ENCODE measurements at regions not wholly inside any gene's neighbourhood (a gene's known extent, or its start where the extent isn't known, plus 50 kb on each side); places are given as distances from the start of the nearest gene placed in this dataset.

DNA sequence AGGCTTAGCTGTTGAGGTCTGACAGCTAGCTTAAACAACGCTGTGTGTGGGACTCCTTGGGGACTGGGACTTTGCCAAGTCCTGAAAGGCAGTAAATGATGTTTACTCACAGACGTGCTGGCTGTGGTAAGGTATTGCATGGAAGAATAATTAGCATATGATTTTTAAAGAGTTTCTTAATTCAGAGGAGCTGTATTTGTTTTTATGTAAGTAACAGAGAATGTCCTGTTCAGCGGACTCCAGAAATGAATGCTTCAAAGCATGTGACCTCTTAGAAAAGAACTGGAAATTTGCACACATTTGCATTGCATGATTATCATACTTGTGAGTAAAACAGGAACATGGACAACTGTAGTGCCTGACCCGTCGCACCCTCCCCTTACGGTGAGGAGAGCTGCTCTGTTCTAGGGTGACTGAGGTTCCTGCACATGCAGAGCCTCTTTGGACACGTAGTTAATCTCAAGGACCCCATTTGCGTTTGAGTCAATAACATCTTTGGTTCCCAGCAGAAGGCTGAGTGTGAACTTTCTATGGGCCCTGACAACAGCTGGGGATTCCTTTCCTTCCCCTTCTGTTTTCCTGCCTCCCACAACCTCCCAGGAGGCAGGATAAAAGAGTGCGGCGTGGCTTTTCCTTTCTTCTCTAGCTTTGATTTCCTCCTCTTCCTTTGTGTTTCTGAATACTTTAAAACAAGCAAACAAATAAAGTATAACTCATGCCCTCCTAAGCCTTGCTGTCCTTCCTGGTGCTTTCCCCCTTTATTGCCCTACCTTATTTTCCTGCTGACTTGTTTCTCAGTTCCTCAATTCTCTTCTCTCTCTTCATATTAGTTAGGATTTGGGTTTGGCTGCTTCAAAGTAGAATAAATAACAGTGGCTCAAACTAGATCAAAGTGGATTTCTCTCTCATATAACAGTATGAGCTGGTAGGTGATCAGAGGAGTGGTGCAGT is 157.2 kb upstream of the CD180 start:
- TF ChIP-seq POLR2A (IDR thresholded peaks at IDR 0.05; ENCODE audit: low read depth, low read length) (no peak), POLR2AphosphoS5 (IDR thresholded peaks at IDR 0.05; ENCODE audit: low read depth, low read length) (no peak), TAF1 (IDR thresholded peaks at IDR 0.05; ENCODE audit: borderline replicate concordance, low read depth, low read length) (no peak)
